ENCODE measurements at regions not wholly inside any gene's neighbourhood (a gene's known extent, or its start where the extent isn't known, plus 50 kb on each side); places are given as distances from the start of the nearest gene placed in this dataset.

DNA sequence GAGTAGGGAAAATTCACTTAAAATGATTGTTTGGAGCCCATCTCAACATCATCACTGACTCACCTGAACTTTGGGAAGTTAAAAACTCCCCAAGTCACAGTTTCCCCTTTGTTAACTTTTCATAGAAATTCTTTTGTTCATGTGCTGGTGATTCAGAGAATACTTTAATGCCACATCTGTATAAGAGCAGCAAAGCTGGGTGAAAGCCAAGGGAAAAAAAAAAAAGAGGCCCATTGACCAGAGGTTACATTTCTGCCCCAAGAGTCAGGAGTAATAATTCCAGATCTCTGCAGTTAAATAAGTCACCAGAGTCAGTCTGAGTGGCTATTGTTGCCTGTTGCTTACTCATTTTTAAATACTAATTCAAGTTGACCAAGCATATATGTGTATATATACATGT, 136.4 kb upstream of the LGR5 start:
- no peak for TF ChIP-seq POLR2AphosphoS5 (IDR thresholded peaks at IDR 0.05; ENCODE audit: low read depth, low read length)
- no peak for TF ChIP-seq POLR2A (IDR thresholded peaks at IDR 0.05; ENCODE audit: low read depth, low read length)
- no peak for TF ChIP-seq TAF1 (IDR thresholded peaks at IDR 0.05; ENCODE audit: borderline replicate concordance, low read depth, low read length)

Data from GM12892 (cell line).